SK-N-SH (cell line): ENCODE measurements at regions not wholly inside any gene's neighbourhood (a gene's known extent, or its start where the extent isn't known, plus 50 kb on each side); places are given as distances from the start of the nearest gene placed in this dataset.

Experiments used
- CTCF ChIA-PET: fragments of 300-600, 350-600 bp; formaldehyde crosslinking; extraction: SDS; loops from one replicate; lab custom pipeline; 2021; lab: Yijun Ruan, JAX
- POLR2A ChIA-PET: fragments of 350-600 bp; sonication (Branson Sonifier 250); formaldehyde crosslinking; extraction: SDS; loops from one replicate; lab custom pipeline; 2020; ENCODE audit warnings: antibody characterized with exemption, inconsistent platforms; lab: Yijun Ruan, JAX
- DNase-seq: peaks from one replicate; pipeline ENCODE4 v3.0.0; 2012
- H2AFZ ChIP-seq: fragments of 200-600 bp; sonication (generic); 2 replicates; pipeline ENCODE4 v1.8.1; 2016; ENCODE audit warnings: antibody characterized with exemption, mild to moderate bottlenecking, low read depth
- H3F3A ChIP-seq: fragments of 200-600 bp; sonication (generic); replicated peaks from 2 replicates; pipeline ENCODE3; 2016; ENCODE audit warnings: antibody characterized with exemption, mild to moderate bottlenecking; ENCODE audit not compliant: insufficient read depth
- H3K27ac ChIP-seq, 2 experiments: fragments of 200-500 bp in 1 of 2; fragments of 200-600 bp in 1 of 2; sonication (Bioruptor generic) in 1 of 2; sonication (generic), shearing (Covaris generic) in 1 of 2; 2 replicates each; pipeline versions ENCODE4 v1.5.1 to v1.6.1; 2014 to 2016; ENCODE audit warnings: low read depth in 2 of 2, inconsistent platforms in 1 of 2, low read length in 1 of 2, mild to moderate bottlenecking in 1 of 2, mixed read lengths in 1 of 2
- H3K27me3 ChIP-seq: fragments of 200-600 bp; sonication (generic), shearing (Covaris generic); 2 replicates; pipeline ENCODE4 v1.6.1; 2016; ENCODE audit warnings: mixed run types; ENCODE audit not compliant: insufficient read depth
- H3K36me3 ChIP-seq, 2 experiments: fragments of 200-500 bp in 1 of 2; fragments of 200-600 bp in 1 of 2; sonication (Bioruptor generic) in 1 of 2; sonication (generic) in 1 of 2; replicated peaks in 1 of 2; 2 replicates each; pipeline versions ENCODE3 to v1.5.1; 2014 to 2016; ENCODE audit warnings: low read length in 1 of 2, mild to moderate bottlenecking in 1 of 2; ENCODE audit not compliant: insufficient read depth in 2 of 2, control insufficient read depth in 1 of 2
- H3K4me1 ChIP-seq, 2 experiments: fragments of 200-500 bp in 1 of 2; fragments of 200-600 bp in 1 of 2; sonication (Bioruptor generic) in 1 of 2; sonication (generic), shearing (Covaris generic) in 1 of 2; 2 replicates each; pipeline versions ENCODE4 v1.5.1 to v1.6.1; 2014 to 2016; ENCODE audit warnings: low read depth in 1 of 2, low read length in 1 of 2, mixed run types in 1 of 2; ENCODE audit not compliant: insufficient read depth in 2 of 2, control insufficient read depth in 1 of 2
- H3K4me2 ChIP-seq: fragments of 200-600 bp; sonication (generic), shearing (Covaris generic); 2 replicates; pipeline ENCODE4 v1.6.1; 2017; ENCODE audit warnings: mixed run types
- H3K4me3 ChIP-seq, 2 experiments: fragments of 200-500 bp in 1 of 2; fragments of 200-600 bp in 1 of 2; sonication (Bioruptor generic) in 1 of 2; sonication (generic), shearing (Covaris generic) in 1 of 2; 2 replicates each; pipeline versions ENCODE4 v1.5.1 to v1.8.1; 2014 to 2016; ENCODE audit warnings: low read depth in 2 of 2, inconsistent platforms in 1 of 2, low read length in 1 of 2, mild to moderate bottlenecking in 1 of 2, mixed read lengths in 1 of 2, moderate library complexity in 1 of 2
- H3K79me2 ChIP-seq: fragments of 200-600 bp; sonication (generic); 2 replicates; pipeline ENCODE4 v1.8.1; 2017; ENCODE audit warnings: mild to moderate bottlenecking; ENCODE audit not compliant: insufficient read depth
- H3K9ac ChIP-seq: fragments of 200-600 bp; sonication (generic); 2 replicates; pipeline ENCODE4 v1.6.1; 2017; ENCODE audit warnings: mixed run types
- H3K9me2 ChIP-seq: fragments of 200-600 bp; sonication (generic); 2 replicates; pipeline ENCODE4 v1.6.1; 2017; ENCODE audit warnings: mixed run types
- H3K9me3 ChIP-seq: fragments of 200-600 bp; sonication (generic); 2 replicates; pipeline ENCODE4 v1.6.1; 2017; ENCODE audit warnings: mixed run types, mild to moderate bottlenecking, moderate library complexity
- H4K20me1 ChIP-seq: fragments of 200-600 bp; sonication (generic); 2 replicates; pipeline ENCODE4 v1.6.1; 2017; ENCODE audit warnings: mild to moderate bottlenecking, mixed run types; ENCODE audit not compliant: insufficient read depth
- CHD2 ChIP-seq: fragments of 150-350 bp; IDR thresholded peaks from 2 replicates; pipeline ENCODE4 v1.6.1; 2018; ENCODE audit warnings: low read length; ENCODE audit not compliant: partially characterized antibody
- CTCF ChIP-seq: fragments of 200-600 bp; sonication (generic); IDR thresholded peaks from 2 replicates; pipeline ENCODE4 v1.6.1; 2017; ENCODE audit warnings: antibody characterized with exemption, mild to moderate bottlenecking, moderate library complexity
- EP300 ChIP-seq, 2 experiments: IDR thresholded peaks; 2 replicates each; pipeline versions ENCODE4 v1.4.0 to v1.6.1; 2012; ENCODE audit warnings: borderline replicate concordance in 1 of 2, low read depth in 1 of 2, low read length in 1 of 2
- FOSL2 ChIP-seq: IDR thresholded peaks from 2 replicates; pipeline ENCODE4 v1.4.0; 2012; ENCODE audit warnings: low read depth, mild to moderate bottlenecking, moderate library complexity, borderline replicate concordance
- FOXJ3 ChIP-seq: sonication (generic); formaldehyde crosslinking; IDR thresholded peaks from 2 replicates; pipeline ENCODE4 v1.5.1; 2020; ENCODE audit warnings: mild to moderate bottlenecking, missing genetic modification reagents
- GABPA ChIP-seq: IDR thresholded peaks from 2 replicates; pipeline ENCODE4 v1.4.0; 2012; ENCODE audit warnings: low read depth, mild to moderate bottlenecking
- JUND ChIP-seq: IDR thresholded peaks from 2 replicates; pipeline ENCODE4 v1.4.0; 2012
- MXI1 ChIP-seq: IDR thresholded peaks from 2 replicates; pipeline ENCODE4 v1.6.1; 2012; ENCODE audit warnings: mild to moderate bottlenecking, low read depth, low read length, improper control_type of control experiment
- NRF1 ChIP-seq: IDR thresholded peaks from 2 replicates; pipeline ENCODE4 v1.6.1; 2012; ENCODE audit warnings: low read depth, mild to moderate bottlenecking, low read length
- RAD21 ChIP-seq: IDR thresholded peaks from 2 replicates; pipeline ENCODE4 v1.6.1; 2012; ENCODE audit warnings: mild to moderate bottlenecking, low read length
- RCOR1 ChIP-seq: fragments of 150-350 bp; IDR thresholded peaks from 2 replicates; pipeline ENCODE4 v1.6.1; 2017; ENCODE audit warnings: antibody characterized with exemption, low read length
- RFX5 ChIP-seq: IDR thresholded peaks from 2 replicates; pipeline ENCODE4 v1.6.1; 2012; ENCODE audit warnings: mild to moderate bottlenecking, improper control_type of control experiment, low read length
- SMC3 ChIP-seq: IDR thresholded peaks from 2 replicates; pipeline ENCODE4 v1.6.1; 2012; ENCODE audit warnings: low read depth, low read length, improper control_type of control experiment
- TAF1 ChIP-seq: IDR thresholded peaks from 2 replicates; pipeline ENCODE4 v1.6.1; 2012; ENCODE audit warnings: low read depth, mild to moderate bottlenecking, low read length, moderate library complexity, borderline replicate concordance
- YY1 ChIP-seq: IDR thresholded peaks from 2 replicates; pipeline ENCODE4 v1.4.0; 2012; ENCODE audit warnings: low read depth, mild to moderate bottlenecking
- WGBS: methylation state at CpG from one replicate; pipeline ENCODE4 v1.1.6; 2017; ENCODE audit warnings: low lambda C conversion rate; 5-methylcytosine and 5-hydroxymethylcytosine counted together
- TF ChIP-seq, protein P1 (sequence below): IDR thresholded peaks from 2 replicates; pipeline ENCODE4 v1.4.0; 2012; ENCODE audit warnings: low read depth
- TF ChIP-seq, protein P2 (sequence below): IDR thresholded peaks from 2 replicates; pipeline ENCODE4 v1.6.1; 2012; ENCODE audit warnings: mild to moderate bottlenecking, low read depth, low read length, moderate library complexity

DNA sequence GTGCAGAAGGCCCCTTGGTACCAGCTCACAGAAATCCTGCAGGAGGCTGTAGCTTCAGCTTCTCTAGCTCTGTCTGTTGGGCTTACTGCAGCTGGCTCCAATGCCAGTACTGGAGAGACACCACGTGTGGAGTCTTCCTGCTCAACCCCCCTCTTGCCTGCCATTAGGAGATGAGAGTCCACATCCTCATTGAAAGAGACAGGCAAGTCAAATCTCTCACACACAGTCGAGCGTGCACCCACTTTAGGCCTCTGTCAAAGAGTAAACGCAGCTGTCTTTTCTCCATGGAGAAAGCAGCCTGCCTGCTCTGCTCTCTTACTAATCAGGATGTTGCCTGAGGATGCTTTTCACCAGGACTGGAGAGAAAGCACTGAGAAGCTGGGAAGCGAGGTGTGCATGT is 523.0 kb upstream of the NBEA start:
- WGBS: 51% methylated on average over 4 of the region's 5 CpGs
- no peaks in the 10 kb centered on the region for H3K9me2 ChIP-seq
- no peaks in the 10 kb centered on the region for H4K20me1 ChIP-seq
- H3K27me3 ChIP-seq: no peaks in the 10 kb centered on the region
- no peaks in the 10 kb centered on the region for H3K79me2 ChIP-seq
- DNase-seq: peak; percentile 68
- H3K4me2 ChIP-seq: no peak overlapping the region
- peaks cover 0 to 23% of the 10 kb centered on the region in 2 experiments; a peak in 2 of 4 replicates for H3K4me1 ChIP-seq
- no peaks in the 10 kb centered on the region for H3K36me3 ChIP-seq
- peak overlapping the region; percentile 61; the same call in 1 of the 2 replicates for H2AFZ ChIP-seq
- H3F3A ChIP-seq: peaks cover 3% of the 10 kb centered on the region
- ChIA-PET CTCF (interaction anchor here (1.1 to 1.2 kb wide), 3 partner anchors 9 to 607 kb away, joined by 3 read pairs; no protein-coding TSS in a partner anchor), POLR2A (interaction anchor here (1.2 kb wide), 1 partner anchor 194 kb away, joined by 3 read pairs; no protein-coding TSS in a partner anchor)
- no peaks in the 10 kb centered on the region for H3K9me3 ChIP-seq
- no peak overlapping the region for H3K9ac ChIP-seq
- H3K4me3 ChIP-seq: no peak overlapping the region
- peak overlapping the region in 1 of 2 experiments; percentile 92; a peak in 2 of 4 replicates for H3K27ac ChIP-seq
- no peak for TF ChIP-seq GABPA
- TF ChIP-seq, protein P1, sequence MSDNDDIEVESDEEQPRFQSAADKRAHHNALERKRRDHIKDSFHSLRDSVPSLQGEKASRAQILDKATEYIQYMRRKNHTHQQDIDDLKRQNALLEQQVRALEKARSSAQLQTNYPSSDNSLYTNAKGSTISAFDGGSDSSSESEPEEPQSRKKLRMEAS: no peak
- TF ChIP-seq CTCF: no peak
- TF ChIP-seq EP300 (IDR thresholded peaks at IDR 0.05; ENCODE audit: borderline replicate concordance in 1 of 2, low read depth in 1 of 2, low read length in 1 of 2): peak in 1 of 2 experiments; percentile 62; a peak in 1 of 4 replicates
- TF ChIP-seq FOSL2: no peak
- TF ChIP-seq MXI1: peak; percentile 81
- no peak for TF ChIP-seq JUND
- TF ChIP-seq SMC3: no peak
- TF ChIP-seq RFX5: no peak
- no peak for TF ChIP-seq TAF1
- TF ChIP-seq, protein P2, sequence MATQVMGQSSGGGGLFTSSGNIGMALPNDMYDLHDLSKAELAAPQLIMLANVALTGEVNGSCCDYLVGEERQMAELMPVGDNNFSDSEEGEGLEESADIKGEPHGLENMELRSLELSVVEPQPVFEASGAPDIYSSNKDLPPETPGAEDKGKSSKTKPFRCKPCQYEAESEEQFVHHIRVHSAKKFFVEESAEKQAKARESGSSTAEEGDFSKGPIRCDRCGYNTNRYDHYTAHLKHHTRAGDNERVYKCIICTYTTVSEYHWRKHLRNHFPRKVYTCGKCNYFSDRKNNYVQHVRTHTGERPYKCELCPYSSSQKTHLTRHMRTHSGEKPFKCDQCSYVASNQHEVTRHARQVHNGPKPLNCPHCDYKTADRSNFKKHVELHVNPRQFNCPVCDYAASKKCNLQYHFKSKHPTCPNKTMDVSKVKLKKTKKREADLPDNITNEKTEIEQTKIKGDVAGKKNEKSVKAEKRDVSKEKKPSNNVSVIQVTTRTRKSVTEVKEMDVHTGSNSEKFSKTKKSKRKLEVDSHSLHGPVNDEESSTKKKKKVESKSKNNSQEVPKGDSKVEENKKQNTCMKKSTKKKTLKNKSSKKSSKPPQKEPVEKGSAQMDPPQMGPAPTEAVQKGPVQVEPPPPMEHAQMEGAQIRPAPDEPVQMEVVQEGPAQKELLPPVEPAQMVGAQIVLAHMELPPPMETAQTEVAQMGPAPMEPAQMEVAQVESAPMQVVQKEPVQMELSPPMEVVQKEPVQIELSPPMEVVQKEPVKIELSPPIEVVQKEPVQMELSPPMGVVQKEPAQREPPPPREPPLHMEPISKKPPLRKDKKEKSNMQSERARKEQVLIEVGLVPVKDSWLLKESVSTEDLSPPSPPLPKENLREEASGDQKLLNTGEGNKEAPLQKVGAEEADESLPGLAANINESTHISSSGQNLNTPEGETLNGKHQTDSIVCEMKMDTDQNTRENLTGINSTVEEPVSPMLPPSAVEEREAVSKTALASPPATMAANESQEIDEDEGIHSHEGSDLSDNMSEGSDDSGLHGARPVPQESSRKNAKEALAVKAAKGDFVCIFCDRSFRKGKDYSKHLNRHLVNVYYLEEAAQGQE: no peak
- TF ChIP-seq YY1: no peak
- TF ChIP-seq RAD21: peak; percentile 34
- peak; percentile 47 for TF ChIP-seq CHD2
- no peak; the same call in 1 of the 2 replicates for TF ChIP-seq FOXJ3
- peak; percentile 28; the same call in 1 of the 2 replicates for TF ChIP-seq RCOR1
- TF ChIP-seq NRF1: no peak
